NCI-H1092 (cell line): ENCODE measurements at regions not wholly inside any gene's neighbourhood (a gene's known extent, or its start where the extent isn't known, plus 50 kb on each side); places are given as distances from the start of the nearest gene placed in this dataset.

ENCODE experiments used
- DNase-seq: peaks from one replicate; lab custom pipeline; 2025; lab: John Stamatoyannopoulos, UW

DNA sequence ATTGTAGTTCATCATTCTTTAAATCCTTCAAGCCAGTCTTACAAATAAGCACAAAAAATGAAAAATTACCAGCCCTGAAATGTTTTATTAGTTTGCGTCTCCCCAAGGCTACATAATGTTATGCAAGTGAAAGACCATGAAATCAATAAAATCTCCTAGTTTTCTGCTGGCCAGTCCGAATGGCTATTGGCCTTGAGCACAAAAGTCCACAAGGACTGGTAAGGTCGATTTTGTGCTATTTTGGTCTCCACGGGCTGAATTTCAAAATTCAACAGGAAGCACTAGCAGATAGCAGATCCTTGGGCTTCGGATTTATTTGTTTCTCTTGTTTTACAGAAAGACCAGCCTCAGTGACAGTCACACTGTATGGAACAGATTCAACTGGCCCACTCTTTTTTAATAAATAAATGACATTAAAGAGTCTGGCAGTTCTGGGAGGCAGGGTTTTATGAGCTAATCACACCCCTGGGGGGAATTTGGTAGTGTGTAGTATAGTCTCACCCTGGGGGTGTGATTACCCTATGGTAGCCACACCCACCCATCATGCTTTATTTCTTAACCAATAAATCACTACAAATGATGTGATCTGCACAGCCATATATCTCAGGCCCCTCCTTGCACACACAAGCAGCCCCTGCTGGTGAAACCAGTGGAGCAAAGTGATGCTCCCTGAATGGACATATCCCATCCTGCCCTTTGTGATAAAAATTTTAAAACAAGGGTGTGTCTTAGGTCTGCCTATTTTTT is 51.1 kb upstream of the TMEM33 start:
- no peak for DNase-seq

DNA sequence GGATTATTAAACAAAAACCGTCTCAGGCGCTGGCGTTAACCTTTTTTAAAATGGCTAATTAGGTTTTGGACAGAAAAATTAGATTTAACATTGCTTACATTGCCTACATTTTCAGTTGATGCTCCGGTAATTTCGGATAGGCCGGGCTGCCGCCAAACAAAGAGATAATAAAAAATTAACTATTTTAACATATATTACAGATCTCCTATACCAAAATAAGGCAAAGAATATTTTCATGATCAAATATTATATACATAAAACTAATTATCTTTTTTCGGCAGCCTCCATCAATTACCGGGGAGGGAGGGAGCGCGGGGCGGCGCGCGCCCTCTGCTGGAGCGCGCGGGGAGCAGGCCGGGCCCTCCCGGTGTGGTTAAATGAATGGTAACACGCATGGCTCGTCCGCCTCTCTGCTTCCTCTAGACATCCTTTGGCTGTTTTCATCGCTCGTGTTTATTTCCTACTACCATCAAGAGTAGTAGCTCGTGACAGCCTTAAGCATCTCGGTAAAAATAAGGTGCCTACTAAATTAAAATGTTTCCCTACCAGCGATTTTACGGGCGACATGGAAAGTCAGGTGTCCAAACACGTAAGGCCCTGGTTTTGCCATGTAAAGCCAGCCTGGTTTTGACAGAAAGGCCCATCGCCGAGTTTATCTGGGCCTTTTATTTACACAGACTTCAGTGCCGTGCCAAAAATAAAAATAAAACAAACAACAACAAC is 52.4 kb upstream of the TMEM33 start:
- peak; percentile 10 for DNase-seq

DNA sequence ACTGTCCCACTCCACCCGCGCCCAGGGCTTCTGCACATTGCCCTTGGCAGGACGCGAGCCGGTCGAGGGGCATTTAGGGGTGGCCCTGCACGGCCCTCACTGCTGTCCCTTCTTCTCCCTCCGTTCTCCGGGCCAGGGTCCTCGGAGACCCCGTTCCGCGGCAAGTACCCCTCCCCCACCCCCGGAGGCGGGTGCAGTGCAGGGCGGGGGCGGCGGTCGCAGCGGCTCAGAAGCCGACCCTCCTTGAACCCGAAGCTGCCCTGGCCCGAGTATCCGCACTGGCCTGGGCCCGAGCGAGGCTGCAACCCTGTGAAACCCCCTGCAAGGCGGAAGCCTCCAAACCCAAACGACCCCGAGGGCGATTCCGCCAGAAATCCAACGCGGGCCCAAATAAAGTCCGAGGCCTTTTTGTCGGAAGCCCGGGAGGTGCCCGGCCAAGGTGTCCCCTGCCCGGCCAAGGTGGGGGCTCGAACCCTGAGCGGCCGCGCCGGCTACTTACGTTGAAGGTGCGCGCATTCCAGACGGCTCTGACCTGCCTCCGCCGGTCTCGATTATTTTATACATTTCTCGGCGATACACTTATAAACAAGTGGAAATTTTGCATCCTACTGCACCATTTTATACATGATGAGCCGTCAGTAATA is 53.1 kb upstream of the TMEM33 start:
- no peak for DNase-seq

GRCh38 chr4:41880840-41881831 is 54.1 kb upstream of the TMEM33 start:
- DNase-seq: no peak

GRCh38 chr4:41880022-41880837 is 55.0 kb upstream of the TMEM33 start:
- DNase-seq: no peak

DNA sequence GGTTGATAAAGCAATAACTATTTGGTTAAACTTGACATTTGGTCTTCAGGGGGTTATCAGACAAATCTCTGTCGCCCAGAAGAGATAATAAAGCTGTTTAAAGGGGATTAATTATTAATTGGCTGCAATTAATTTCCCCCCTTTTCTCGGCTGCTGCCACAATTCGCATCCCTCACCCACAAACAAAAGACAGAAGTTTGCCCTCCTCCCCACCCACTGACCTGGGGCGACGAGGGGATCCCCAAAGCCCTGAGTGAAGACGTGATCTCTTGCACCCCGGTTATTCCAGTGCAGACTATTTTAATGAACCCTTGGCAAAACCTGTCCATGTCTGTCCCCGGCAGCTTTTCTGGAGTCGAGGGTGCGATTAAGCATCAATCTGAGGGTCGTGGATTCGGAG is 55.7 kb upstream of the TMEM33 start:
- no peak for DNase-seq

DNA sequence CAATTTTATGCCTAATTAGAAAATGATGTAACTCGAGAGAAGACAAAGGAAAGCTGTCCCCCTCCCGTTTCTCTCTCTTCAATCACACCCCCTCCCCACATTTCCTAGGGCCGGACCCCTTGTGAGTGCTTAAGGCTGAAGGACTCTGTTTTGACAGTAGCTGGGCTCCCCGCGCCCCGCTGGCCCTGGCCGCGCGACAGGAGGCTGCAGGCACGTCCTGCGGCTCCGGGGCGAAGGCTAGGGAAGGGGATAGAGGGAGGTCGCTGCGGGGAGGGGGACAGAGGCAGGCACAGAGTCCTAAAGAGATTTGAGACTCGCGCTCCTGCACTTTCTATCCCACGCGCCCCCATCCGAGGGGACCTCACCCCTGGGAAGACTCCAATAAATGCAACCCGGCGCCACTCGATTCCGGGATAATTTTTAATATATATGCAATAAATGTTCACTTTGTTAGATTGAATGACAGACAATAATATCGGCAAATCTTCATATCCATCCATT is 56.2 kb upstream of the TMEM33 start:
- no peak for DNase-seq

DNA sequence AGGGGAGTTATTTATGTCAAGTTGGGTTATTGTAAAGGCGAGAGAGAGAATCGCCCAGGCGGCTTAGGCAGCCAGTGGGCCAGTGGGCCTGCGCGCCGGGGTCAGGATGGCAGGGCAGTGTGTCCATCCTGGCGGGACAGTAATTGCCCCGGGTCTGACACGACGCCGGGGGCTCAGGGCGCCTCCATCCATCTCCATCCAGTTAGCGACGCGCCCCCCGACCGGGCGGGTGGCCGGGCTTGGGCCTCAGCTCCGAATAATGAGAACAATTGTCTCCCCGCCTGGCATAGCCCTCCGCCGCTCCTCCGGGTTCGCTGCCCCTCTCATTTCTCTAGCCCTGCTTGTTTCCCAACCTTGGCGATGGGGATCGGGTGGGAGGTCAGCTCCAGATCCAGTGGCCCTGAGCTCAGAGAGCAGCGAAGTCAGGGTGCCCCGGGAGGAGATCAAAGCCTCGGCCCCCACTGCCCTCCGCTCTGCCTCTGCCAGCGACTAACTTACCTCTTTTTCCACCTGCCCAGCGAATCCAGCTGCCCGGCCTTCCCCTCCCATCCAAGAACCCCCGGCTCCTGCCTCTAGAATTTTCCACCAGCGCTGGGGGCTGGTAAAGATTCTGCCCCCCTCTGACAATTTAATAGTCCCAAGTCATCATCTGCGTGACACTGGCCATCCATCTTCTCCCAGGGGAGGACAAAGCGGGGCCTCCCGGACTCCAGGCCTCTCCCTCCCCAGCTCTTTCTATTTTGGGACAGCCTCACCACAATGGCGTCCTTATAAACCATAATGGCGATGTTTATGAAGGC is 56.9 kb upstream of the TMEM33 start:
- no peak for DNase-seq

DNA sequence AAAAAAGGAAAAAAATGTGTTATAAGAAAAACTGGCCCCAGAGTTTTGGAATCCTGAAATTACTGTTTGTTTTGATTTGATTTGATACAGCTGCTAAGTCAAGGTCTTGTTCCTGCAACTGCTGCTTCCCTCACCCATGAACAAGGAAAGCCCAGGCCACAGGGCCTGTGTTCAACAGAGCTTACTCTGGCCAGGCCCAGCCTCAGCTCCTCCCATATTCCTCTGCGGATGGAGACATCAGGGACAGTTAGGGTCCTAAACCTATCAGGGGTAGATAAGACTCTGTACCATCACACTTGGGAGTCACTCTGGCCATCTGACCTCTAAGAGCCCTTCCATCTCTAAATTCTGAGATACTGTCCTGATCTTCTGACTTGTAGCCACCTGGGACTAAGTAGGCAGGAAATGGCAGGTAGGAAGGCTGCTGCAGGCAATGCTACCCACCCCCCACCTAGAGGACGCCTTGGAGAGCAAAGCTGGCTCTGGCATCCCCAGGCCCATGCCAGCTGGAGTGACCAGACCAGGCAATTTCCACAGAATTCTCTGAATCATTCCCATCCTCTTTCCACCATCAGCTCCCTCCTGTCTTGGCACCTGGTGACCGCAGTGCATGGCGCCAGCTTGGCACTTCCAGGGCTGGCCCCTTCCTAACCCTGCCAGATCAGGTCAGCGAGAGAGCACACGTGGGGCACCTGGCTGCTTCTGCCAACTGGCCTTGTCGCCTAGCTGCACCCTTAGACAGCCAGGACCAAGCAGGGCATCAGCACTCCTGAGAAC is 58.0 kb upstream of the TMEM33 start:
- no peak for DNase-seq

- DNase-seq: no peak
Observed at GRCh38 chr4:41874873-41875272, 60.4 kb upstream of the TMEM33 start.

DNA sequence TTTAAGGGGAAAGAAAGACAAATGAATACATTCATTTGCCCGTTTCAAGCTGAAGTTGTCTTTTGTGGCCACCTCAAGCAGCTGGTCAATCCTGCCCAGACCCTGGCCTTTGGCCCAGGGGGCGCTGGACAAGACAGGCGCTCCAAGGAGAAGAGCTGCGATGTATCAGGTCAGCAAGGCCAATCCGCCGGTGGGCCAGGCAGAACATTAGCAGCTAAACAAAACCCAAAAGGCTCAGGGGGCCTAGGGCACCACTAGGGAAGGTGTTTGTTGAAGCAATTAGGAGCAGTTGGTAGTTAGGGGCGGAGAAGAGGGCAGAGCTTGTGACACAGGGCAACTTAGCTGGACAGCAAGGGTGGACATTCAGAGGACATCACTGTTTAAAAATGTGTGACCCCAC is 60.8 kb upstream of the TMEM33 start:
- DNase-seq: no peak

DNA sequence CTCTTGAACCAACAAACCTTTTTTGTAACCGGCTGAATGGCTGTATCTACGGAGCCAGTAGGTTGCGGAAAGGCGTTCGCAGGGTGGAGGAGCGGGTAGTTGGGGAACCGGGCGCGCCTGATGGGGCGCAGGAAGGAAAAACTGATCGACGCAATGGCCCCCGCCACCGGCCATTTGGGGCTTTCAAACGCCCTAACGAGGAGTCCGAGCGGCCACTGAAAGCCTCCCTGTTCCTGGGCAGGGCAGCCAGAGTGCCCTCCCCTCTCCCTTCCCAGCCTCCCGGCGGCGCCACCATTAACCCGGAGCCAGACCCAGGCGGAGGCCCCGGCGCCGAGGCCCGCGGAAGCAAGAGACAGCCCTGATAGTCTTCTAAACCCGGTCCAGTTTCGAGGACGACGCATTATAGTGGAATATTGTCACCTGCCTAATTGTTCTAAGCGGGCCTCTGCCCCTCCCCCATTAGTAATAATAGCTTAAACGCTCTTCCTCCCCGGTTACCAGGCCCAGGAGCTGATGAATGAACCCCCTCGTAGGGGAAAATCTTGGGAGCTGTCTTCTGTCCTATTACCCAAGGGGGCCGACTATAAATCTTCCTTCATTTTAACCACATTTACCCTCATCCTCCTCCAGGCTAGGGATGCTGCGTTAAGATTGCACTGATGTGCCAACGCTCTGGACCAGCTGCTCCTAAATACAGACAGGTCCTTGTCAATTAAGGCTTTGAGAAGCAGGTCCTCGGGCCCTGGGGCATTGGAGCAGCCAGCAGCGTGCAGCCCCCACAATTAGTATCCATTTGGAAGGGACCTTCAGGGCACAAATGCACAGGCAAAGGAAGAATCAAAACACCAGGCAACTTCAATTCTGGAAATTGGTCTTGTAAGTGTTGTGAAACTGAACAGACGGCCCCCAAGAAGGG is 61.6 kb upstream of the TMEM33 start:
- no peak for DNase-seq

DNA sequence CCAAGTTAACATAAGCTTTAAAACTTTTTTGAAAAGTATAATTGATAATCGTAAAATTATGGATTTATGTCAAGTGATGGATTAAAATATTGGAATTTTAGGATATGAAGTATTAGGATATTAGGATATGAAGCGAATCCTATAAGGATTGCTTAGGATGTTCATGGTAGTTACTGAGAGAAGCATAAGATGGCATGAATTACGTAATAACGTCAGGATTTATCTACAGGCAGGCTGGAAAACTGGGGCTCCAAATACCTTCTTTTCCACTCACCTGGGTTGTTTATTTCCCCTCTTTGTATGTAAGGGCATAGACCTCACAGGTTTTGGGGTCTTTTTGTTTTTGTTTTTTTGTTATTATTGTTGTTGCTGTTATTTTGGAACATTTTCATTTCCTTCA is 65.2 kb upstream of the TMEM33 start:
- no peak for DNase-seq

GRCh38 chr4:41866799-41867677 is 68.2 kb upstream of the TMEM33 start:
- DNase-seq: no peak

GRCh38 chr4:41865981-41866798 is 69.0 kb upstream of the TMEM33 start:
- no peak for DNase-seq

GRCh38 chr4:41865306-41865980 is 69.8 kb upstream of the TMEM33 start:
- no peak for DNase-seq
